ENCODE measurements at regions not wholly inside any gene's neighbourhood (a gene's known extent, or its start where the extent isn't known, plus 50 kb on each side); places are given as distances from the start of the nearest gene placed in this dataset.
"Not testable (repeated sequence)": the region's sequence is repeated elsewhere in the genome, so short reads cannot be mapped to it uniquely, and the experiment has no call there.

DNA sequence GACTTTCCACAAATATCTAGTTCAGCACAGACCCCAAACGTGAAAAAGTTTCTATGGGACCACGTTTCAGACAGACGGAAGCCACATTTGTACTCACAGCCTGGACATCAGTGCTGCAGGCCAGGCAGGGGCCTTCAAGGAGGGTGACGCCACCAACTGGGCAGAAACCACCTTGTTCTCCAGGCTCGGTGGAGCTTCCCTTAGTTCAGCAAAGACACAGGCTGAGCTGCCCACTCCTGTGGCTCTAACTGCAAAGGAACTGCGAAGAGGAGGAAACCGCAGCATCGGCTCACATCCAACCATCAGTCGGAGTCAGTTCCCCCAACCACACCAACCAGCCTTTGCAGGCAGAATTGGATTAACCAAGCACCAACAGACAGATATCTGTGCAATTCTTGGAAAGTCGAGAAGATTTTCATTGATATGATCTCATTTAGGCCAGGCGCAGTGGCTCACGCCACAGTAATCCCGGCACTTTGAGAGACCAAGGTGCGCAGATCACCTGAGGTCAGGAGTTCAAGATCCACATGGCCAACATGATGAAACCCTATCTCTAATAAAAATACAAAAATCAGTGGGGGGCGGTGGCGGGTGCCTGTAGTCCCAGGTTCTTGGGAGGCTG is 73.3 kb upstream of the CNEP1R1 start:
- H3K36me3 Mint-ChIP-seq (ENCODE audit: low read depth) = no peaks in the 10 kb centered on the region
- H3K4me3 Mint-ChIP-seq = no peak overlapping the region
- H3K4me1 Mint-ChIP-seq (ENCODE audit: low read depth) = no peaks in the 10 kb centered on the region
- intact Hi-C loops (cut with micrococcal nuclease) = no loop called here
- no peak overlapping the region for H3K27ac Mint-ChIP-seq
- peaks cover 3% of the 10 kb centered on the region for H3K27me3 Mint-ChIP-seq (ENCODE audit: insufficient read depth)
- no peak for DNase-seq (ENCODE audit: low spot score)
- no peaks in the 10 kb centered on the region for H3K9me3 Mint-ChIP-seq

DNA sequence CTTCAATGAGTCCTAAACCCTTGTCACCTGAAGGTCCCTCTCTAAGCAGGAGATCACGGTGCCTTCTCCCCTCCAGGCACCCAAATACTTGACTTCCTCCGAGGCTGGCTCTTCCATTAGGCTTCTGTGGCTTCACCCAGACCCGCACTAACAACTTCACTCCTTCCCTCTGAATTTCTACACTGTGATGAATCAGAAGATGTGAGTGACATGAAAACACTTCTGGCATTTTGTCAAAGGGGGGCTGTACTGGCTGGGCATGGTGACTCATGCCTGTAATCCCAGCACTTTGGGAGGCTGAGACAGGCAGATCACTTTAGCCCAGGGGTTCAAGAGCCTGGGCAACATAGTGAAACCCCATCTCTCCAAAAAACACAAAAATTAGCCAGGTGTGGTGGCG is 72.6 kb upstream of the CNEP1R1 start:
- Mint-ChIP-seq H3K4me1 (ENCODE audit: low read depth) (no peaks in the 10 kb centered on the region), H3K36me3 (ENCODE audit: low read depth) (no peaks in the 10 kb centered on the region), H3K9me3 (no peaks in the 10 kb centered on the region), H3K27me3 (ENCODE audit: insufficient read depth) (peaks cover 3% of the 10 kb centered on the region), H3K4me3 (no peak overlapping the region), H3K27ac (no peak overlapping the region)
- intact Hi-C loops (cut with micrococcal nuclease) = no loop called here
- DNase-seq (ENCODE audit: low spot score) = no peak

DNA sequence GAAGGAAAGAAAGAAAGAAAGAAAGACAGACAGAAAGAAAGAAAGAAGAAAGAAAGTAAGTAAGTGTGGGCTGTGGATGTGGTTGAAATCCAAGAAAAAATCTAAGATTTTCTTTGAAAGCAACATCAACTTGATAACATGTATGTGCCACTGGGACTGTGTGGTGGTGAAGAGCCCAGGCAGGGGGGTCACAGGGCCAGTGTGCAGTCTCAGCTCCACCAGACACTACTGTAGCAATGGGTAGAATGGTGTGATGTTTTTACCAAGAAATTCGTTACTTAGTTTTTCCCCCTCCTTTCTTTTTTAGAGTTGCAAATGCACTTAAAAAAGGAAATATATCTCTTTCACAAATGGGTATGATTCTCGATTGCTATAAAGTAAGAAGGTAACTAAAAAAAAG is 71.9 kb upstream of the CNEP1R1 start:
- peaks cover 3% of the 10 kb centered on the region for H3K27me3 Mint-ChIP-seq (ENCODE audit: insufficient read depth)
- no peaks in the 10 kb centered on the region for H3K36me3 Mint-ChIP-seq (ENCODE audit: low read depth)
- no peak overlapping the region for H3K27ac Mint-ChIP-seq
- H3K4me3 Mint-ChIP-seq = no peak overlapping the region
- H3K4me1 Mint-ChIP-seq (ENCODE audit: low read depth) = no peaks in the 10 kb centered on the region
- intact Hi-C loops (cut with micrococcal nuclease) = no loop called here
- no peaks in the 10 kb centered on the region for H3K9me3 Mint-ChIP-seq
- DNase-seq (ENCODE audit: low spot score) = no peak

DNA sequence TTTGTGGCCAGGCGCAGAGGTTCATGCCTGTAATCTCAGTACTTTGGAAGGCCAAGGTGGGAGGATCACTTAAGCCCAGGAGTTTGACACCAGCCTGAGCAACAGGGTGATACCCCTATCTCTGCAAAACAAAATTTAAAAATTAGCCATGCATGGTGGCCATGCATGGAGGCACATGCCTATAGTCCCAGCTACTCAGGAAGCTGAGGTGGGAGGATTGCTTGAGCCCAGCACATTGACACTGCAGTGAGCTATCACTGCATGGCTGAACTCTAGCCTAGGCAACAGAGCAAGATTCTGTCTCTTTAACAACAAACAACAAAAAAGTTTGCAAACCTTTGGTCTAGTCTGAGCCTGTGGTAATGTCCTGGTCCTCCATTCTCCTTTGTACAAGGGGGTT is 69.2 kb upstream of the CNEP1R1 start:
- DNase-seq (ENCODE audit: low spot score) = no peak
- H3K27ac Mint-ChIP-seq = no peak overlapping the region
- no peaks in the 10 kb centered on the region for H3K36me3 Mint-ChIP-seq (ENCODE audit: low read depth)
- H3K9me3 Mint-ChIP-seq = no peaks in the 10 kb centered on the region
- peaks cover 3% of the 10 kb centered on the region for H3K27me3 Mint-ChIP-seq (ENCODE audit: insufficient read depth)
- no peak overlapping the region for H3K4me3 Mint-ChIP-seq
- H3K4me1 Mint-ChIP-seq (ENCODE audit: low read depth) = no peaks in the 10 kb centered on the region
- intact Hi-C loops (cut with micrococcal nuclease) = no loop called here

DNA sequence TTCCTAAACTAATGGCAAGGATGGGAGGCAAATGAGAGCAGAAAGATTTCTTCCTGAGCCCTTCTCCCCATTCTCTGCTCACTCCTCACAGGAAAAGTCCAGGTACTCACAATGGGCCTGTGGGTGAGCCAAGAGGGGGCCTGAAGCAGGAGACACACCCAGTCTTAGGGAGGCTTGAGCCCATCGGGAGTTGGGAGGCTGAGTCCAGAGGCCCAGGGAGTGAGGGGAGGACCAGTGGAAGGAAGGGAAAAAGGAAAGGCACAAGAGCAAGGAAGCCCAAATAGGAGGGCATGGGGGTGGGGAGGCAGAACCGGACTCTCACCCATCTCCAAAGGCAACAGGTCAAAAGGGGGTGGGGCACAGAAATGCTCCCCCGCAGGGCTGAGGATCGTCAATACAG is 68.1 kb upstream of the CNEP1R1 start:
- intact Hi-C loops (cut with micrococcal nuclease) = no loop called here
- no peak for DNase-seq (ENCODE audit: low spot score)
- Mint-ChIP-seq H3K4me3 (no peak overlapping the region), H3K4me1 (ENCODE audit: low read depth) (no peaks in the 10 kb centered on the region), H3K36me3 (ENCODE audit: low read depth) (no peaks in the 10 kb centered on the region), H3K9me3 (no peaks in the 10 kb centered on the region), H3K27me3 (ENCODE audit: insufficient read depth) (peaks cover 3% of the 10 kb centered on the region), H3K27ac (no peak overlapping the region)

DNA sequence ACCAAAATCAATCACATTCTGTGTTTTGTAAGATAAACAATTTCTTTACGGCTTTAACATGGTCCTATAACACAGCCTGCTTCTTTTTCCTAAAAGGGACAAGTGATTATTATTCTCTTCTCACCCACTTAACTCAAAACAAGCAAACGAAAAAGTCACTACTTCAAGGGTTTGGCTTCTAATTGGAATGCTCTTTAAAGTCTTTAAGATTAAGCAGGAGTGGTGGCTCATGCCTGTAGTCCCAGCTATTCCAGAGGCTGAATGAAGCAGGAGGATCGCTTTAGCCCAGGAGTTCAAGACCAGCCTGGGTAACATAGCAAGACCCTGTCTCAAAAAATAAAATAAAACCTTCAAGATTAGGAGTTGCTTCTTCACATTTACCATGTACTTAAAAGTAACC is 66.6 kb upstream of the CNEP1R1 start:
- H3K27ac Mint-ChIP-seq = no peak overlapping the region
- intact Hi-C loops (cut with micrococcal nuclease) = no loop called here
- no peak overlapping the region for H3K4me3 Mint-ChIP-seq
- no peak for DNase-seq (ENCODE audit: low spot score)
- peaks cover 3% of the 10 kb centered on the region for H3K27me3 Mint-ChIP-seq (ENCODE audit: insufficient read depth)
- H3K4me1 Mint-ChIP-seq (ENCODE audit: low read depth) = no peaks in the 10 kb centered on the region
- H3K36me3 Mint-ChIP-seq (ENCODE audit: low read depth) = no peaks in the 10 kb centered on the region
- H3K9me3 Mint-ChIP-seq = no peaks in the 10 kb centered on the region

DNA sequence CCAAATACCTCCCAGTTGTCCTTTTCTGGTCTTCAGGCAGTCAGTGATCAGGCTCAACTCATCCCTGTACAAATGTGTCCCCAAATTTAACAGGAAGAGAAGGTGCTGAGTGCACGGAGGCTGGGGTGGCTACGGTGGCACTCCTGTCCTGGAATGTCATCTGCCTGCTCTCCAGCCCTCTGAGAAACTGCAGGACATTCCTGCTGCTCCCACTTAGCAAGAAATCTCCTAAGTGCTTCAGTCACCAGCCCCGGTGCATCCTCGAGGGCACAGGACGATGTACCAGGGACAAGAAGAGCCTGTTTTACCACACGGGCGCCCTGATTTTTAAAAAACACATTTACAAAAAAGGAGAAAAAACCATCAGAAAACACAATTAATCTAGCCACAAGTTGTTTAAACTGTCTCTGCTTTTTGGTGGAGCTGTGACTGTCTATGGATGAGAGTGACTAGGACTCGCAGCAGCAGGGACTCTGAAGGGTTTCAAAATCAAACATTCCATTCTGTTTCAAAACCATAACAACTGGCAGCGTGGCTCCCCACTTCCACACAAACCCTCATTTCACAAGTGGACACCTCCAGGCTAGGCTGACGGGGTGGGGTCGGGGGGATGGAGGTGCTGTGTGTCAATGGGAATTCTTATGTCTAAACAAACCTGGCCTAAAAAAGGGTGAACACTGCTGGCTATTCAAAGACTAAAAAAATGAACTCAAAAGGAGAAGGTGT is 65.3 kb upstream of the CNEP1R1 start:
- Mint-ChIP-seq H3K27ac (no peak overlapping the region), H3K4me1 (ENCODE audit: low read depth) (no peaks in the 10 kb centered on the region), H3K27me3 (ENCODE audit: insufficient read depth) (peaks cover 3% of the 10 kb centered on the region), H3K9me3 (no peaks in the 10 kb centered on the region), H3K36me3 (ENCODE audit: low read depth) (no peaks in the 10 kb centered on the region), H3K4me3 (no peak overlapping the region)
- DNase-seq (ENCODE audit: low spot score) = no peak
- intact Hi-C loops (cut with micrococcal nuclease) = no loop called here

DNA sequence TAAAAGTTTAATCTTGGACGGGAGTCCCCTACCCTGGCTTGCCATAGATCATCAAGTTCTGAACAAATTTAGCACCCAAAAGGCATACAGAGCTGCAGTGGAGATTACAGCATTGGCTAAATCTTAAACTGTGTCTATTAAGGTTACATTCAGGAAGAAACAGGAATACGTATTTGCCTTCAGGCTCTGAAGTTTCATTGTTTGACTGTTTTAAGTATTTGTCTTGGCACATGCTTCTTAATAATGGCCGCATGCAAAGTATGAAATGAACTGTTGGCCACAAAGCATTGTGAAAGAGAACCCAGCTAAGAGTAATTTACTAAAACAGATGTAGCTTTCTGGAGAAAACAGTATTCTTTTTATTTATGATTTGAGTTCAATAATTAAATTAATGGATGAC is 63.9 kb upstream of the CNEP1R1 start:
- Mint-ChIP-seq H3K27me3 (ENCODE audit: insufficient read depth) (peaks cover 10% of the 10 kb centered on the region), H3K9me3 (no peaks in the 10 kb centered on the region), H3K36me3 (ENCODE audit: low read depth) (no peaks in the 10 kb centered on the region), H3K4me3 (no peak overlapping the region), H3K4me1 (ENCODE audit: low read depth) (no peaks in the 10 kb centered on the region), H3K27ac (no peak overlapping the region)
- DNase-seq (ENCODE audit: low spot score) = no peak
- intact Hi-C loops (cut with micrococcal nuclease) = no loop called here

DNA sequence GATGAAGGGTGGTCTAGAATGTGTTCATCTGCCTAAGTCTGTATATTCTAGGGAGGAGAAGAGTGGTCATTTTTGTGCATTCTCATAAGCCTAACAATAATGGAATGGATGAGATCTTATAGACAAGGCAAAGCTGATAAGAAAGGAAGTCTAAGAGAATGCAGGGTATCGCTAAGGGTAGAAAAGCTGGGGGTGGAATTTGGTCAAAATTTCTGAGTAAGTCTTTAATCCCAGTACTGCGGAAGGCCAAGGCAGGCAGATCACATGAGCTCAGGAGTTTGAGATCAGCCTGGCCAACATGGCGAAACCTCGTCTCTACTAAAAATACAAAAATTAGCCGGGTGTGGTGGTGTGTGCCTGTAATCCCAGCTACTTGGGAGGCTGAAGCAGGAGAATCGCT is 62.5 kb upstream of the CNEP1R1 start:
- H3K4me3 Mint-ChIP-seq; H3K27ac Mint-ChIP-seq; H3K4me1 Mint-ChIP-seq (ENCODE audit: low read depth); H3K36me3 Mint-ChIP-seq (ENCODE audit: low read depth); H3K9me3 Mint-ChIP-seq; DNase-seq (ENCODE audit: low spot score); intact Hi-C loops (cut with micrococcal nuclease): not testable (repeated sequence)
- peaks cover 11% of the 10 kb centered on the region for H3K27me3 Mint-ChIP-seq (ENCODE audit: insufficient read depth)

DNA sequence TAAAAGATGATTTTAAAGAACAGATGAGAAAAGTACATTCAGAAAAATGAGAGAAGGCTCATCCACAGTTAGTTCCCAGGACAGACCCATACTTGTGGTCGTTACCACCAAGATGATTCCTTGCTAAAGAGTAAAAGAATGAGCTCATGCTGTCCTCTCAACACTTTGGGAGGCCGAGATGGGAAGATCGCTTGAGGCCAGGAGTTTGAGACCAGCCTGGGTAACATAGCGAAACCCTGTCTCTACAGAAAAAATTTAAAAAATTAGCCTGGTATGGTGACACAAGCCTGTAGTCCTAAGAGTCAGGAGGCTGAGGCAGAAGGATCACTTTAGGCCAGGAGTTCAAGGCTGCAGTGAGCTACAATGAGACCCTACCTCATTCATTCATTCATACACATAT is 60.7 kb upstream of the CNEP1R1 start:
- no peak for DNase-seq (ENCODE audit: low spot score)
- intact Hi-C loops (cut with micrococcal nuclease) = no loop called here
- Mint-ChIP-seq H3K27ac (no peak overlapping the region), H3K4me3 (no peak overlapping the region), H3K4me1 (ENCODE audit: low read depth) (no peaks in the 10 kb centered on the region), H3K36me3 (ENCODE audit: low read depth) (no peaks in the 10 kb centered on the region), H3K27me3 (ENCODE audit: insufficient read depth) (peaks cover 8% of the 10 kb centered on the region), H3K9me3 (no peaks in the 10 kb centered on the region)

DNA sequence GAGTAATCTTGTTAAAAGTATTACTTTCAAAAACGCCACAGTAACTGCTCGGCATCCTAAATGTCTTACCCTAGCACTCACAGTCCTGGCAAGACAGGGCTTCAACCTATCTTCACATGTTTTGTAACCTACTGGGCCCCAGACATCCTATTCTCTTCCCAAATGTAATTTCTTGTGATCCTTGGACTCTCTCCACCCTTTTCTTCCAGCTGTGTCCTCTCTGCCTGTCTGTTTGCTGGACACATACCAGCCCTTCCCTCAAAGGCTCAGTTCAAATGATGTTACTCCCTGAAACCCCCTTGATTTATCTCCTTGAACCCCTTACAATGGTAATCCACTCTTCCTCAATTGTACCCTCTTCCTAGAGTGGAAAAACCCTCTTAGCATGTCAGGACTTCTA is 60.1 kb upstream of the CNEP1R1 start:
- H3K27ac Mint-ChIP-seq = no peak overlapping the region
- no peaks in the 10 kb centered on the region for H3K9me3 Mint-ChIP-seq
- no peaks in the 10 kb centered on the region for H3K36me3 Mint-ChIP-seq (ENCODE audit: low read depth)
- intact Hi-C loops (cut with micrococcal nuclease) = no loop called here
- no peak for DNase-seq (ENCODE audit: low spot score)
- H3K4me1 Mint-ChIP-seq (ENCODE audit: low read depth) = no peaks in the 10 kb centered on the region
- H3K4me3 Mint-ChIP-seq = no peak overlapping the region
- H3K27me3 Mint-ChIP-seq (ENCODE audit: insufficient read depth) = peaks cover 14% of the 10 kb centered on the region

DNA sequence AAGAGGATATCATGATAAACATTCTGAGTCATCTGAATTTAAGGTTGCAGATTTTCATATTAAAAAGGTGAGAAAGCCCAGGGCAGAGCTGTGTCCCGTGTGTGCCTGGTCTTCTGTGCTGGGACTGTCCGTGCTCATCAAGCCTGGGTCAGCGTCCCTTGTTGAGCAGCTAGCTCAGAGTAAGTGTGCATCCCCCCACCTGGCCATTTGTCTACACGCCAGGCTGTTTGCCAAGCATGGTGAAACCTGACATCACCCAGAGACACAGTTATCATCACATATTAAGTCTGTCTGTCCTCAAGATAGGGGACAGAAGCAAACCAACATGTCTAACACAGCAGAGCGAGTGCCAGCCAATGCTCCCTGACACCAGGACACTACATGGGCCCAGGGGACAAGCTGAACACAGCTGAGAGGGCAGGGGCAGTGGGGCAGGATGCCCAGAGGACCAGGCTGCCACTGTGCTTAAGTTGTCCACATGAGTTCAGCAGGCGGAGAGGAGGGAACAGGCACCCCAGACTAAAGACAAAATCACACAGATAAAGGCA is 57.9 kb upstream of the CNEP1R1 start:
- Mint-ChIP-seq H3K27me3 (ENCODE audit: insufficient read depth) (peaks cover 17% of the 10 kb centered on the region), H3K9me3 (no peaks in the 10 kb centered on the region), H3K4me3 (no peak overlapping the region), H3K36me3 (ENCODE audit: low read depth) (no peaks in the 10 kb centered on the region), H3K27ac (no peak overlapping the region), H3K4me1 (ENCODE audit: low read depth) (no peaks in the 10 kb centered on the region)
- no peak for DNase-seq (ENCODE audit: low spot score)
- intact Hi-C loops (cut with micrococcal nuclease) = no loop called here

DNA sequence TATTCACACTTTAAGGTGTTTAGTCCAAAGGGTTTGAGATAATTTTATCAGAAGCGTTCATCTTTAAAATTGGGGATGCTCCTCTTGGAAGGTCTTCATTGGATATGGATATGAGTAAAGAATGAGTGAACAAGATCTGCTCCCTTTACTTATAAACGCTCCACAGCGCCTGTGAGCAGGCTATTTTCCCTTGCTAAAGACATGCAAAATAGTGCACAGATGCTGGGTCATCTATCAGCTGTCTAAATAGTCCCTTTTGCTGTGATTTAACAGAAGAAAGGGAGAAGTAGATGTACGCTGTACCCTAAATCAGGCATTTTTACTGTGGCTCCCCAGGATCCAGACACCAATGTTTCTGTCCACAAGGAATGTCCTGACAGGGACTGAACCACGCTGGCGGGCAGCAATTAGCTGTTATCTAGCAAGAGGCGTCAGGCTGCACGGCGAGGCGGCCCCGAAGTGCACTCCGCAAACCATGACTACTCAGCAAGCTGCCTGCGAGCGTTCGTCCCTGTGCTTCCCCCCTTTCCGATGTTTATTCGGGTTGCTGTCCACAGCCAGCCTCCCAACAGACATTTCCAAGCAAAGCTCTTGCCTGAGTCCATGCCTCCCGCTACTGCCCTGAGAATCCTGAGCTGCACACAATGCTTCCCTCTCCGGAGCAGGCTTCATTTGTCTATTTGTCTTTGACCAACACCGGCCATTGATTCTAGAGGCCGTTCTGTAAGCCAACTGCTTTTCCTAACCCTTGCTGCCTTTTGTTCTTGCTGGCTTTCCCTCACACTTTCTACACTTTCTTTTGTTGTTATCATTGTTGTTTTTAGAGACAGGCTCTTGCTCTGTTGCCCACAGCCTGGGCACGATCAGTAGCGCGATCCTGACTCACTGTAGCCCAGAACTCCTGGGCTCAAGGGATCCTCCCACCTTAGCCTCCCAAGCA is 55.7 kb upstream of the CNEP1R1 start:
- H3K9me3 Mint-ChIP-seq = no peaks in the 10 kb centered on the region
- peaks cover 22% of the 10 kb centered on the region for H3K27me3 Mint-ChIP-seq (ENCODE audit: insufficient read depth)
- no peak overlapping the region for H3K4me3 Mint-ChIP-seq
- no peak for DNase-seq (ENCODE audit: low spot score)
- no peak overlapping the region for H3K27ac Mint-ChIP-seq
- no peaks in the 10 kb centered on the region for H3K4me1 Mint-ChIP-seq (ENCODE audit: low read depth)
- intact Hi-C loops (cut with micrococcal nuclease) = no loop called here
- no peaks in the 10 kb centered on the region for H3K36me3 Mint-ChIP-seq (ENCODE audit: low read depth)
